ENCODE measurements at regions not wholly inside any gene's neighbourhood (a gene's known extent, or its start where the extent isn't known, plus 50 kb on each side); places are given as distances from the start of the nearest gene placed in this dataset.

- Histone ChIP-seq H3K4me3 (replicated peaks in 1 of 3; ENCODE audit: insufficient read depth in 1 of 3, low read depth in 1 of 3, low read length in 3 of 3) (no peak overlapping the region), H2AFZ (ENCODE audit: low read depth, low read length) (no peak overlapping the region), H3K27me3 (ENCODE audit: control insufficient read depth in 2 of 2, insufficient read depth in 2 of 2, low read length in 2 of 2) (no peaks in the 10 kb centered on the region), H4K20me1 (replicated peaks; ENCODE audit: control insufficient read depth, extremely low read depth, insufficient read depth, low read length) (no peaks in the 10 kb centered on the region), H3K36me3 (ENCODE audit: control insufficient read depth in 2 of 2, extremely low read depth in 1 of 2, insufficient read depth in 2 of 2, low read length in 2 of 2) (no peaks in the 10 kb centered on the region), H3K79me2 (ENCODE audit: control insufficient read depth, insufficient read depth, low read length) (no peaks in the 10 kb centered on the region), H3K27ac (ENCODE audit: insufficient read depth, low read depth, low read length) (no peak overlapping the region), H3K4me1 (ENCODE audit: control insufficient read depth, extremely low read depth, insufficient read depth, low read length) (no peaks in the 10 kb centered on the region), H3K4me2 (ENCODE audit: insufficient read depth, low read length) (no peak overlapping the region), H3K9me3 (replicated peaks; ENCODE audit: control insufficient read depth, insufficient read depth, low read length) (no peaks in the 10 kb centered on the region), H3K9ac (replicated peaks; ENCODE audit: extremely low read depth, insufficient read depth, low read length) (no peak overlapping the region), H3K9me1 (replicated peaks; ENCODE audit: control insufficient read depth, extremely low read depth, insufficient read depth, low read length) (no peaks in the 10 kb centered on the region)
- DNase-seq (ENCODE audit: low read depth, low spot score) (no peak), FAIRE-seq (no peak)
- dilution Hi-C loops (cut with MboI; ENCODE audit: extremely low pct_ligation_motif_present, low sequenced_read_pairs) = no loop called here
- CTCF ChIA-PET = no interaction called here
- POLR2A ChIA-PET = no interaction called here
- no TSS peak for BruUV-seq (replicated peaks)
- intact Hi-C loops (cut with micrococcal nuclease) = no loop called here
- TF ChIP-seq GATA2 (IDR thresholded peaks at IDR 0.05; ENCODE audit: insufficient read depth, insufficient read length, low read depth, low read length) (no peak), JUN (IDR thresholded peaks at IDR 0.05; ENCODE audit: borderline replicate concordance, insufficient read depth, insufficient read length, low read depth) (no peak), EZH2 (IDR thresholded peaks at IDR 0.05; ENCODE audit: borderline replicate concordance, low read depth, low read length, severe bottlenecking) (no peak), POLR2A (IDR thresholded peaks at IDR 0.05; ENCODE audit: low read depth, low read length) (no peak)
Observed at GRCh38 chr12:115850957-115851356, 426.5 kb downstream of the MED13L start.

- POLR2A ChIA-PET = no interaction called here
- Histone ChIP-seq H3K4me3 (replicated peaks in 1 of 3; ENCODE audit: insufficient read depth in 1 of 3, low read depth in 1 of 3, low read length in 3 of 3) (no peak overlapping the region), H3K4me2 (ENCODE audit: insufficient read depth, low read length) (no peak overlapping the region), H3K36me3 (ENCODE audit: control insufficient read depth in 2 of 2, extremely low read depth in 1 of 2, insufficient read depth in 2 of 2, low read length in 2 of 2) (no peaks in the 10 kb centered on the region), H3K9me1 (replicated peaks; ENCODE audit: control insufficient read depth, extremely low read depth, insufficient read depth, low read length) (no peaks in the 10 kb centered on the region), H3K27me3 (ENCODE audit: control insufficient read depth in 2 of 2, insufficient read depth in 2 of 2, low read length in 2 of 2) (no peaks in the 10 kb centered on the region), H4K20me1 (replicated peaks; ENCODE audit: control insufficient read depth, extremely low read depth, insufficient read depth, low read length) (no peaks in the 10 kb centered on the region), H3K27ac (ENCODE audit: insufficient read depth, low read depth, low read length) (no peak overlapping the region), H3K9ac (replicated peaks; ENCODE audit: extremely low read depth, insufficient read depth, low read length) (no peak overlapping the region), H2AFZ (ENCODE audit: low read depth, low read length) (no peak overlapping the region), H3K9me3 (replicated peaks; ENCODE audit: control insufficient read depth, insufficient read depth, low read length) (no peaks in the 10 kb centered on the region), H3K79me2 (ENCODE audit: control insufficient read depth, insufficient read depth, low read length) (no peaks in the 10 kb centered on the region), H3K4me1 (ENCODE audit: control insufficient read depth, extremely low read depth, insufficient read depth, low read length) (no peaks in the 10 kb centered on the region)
- DNase-seq (ENCODE audit: low read depth, low spot score) = no peak
- intact Hi-C loops (cut with micrococcal nuclease) (no loop called here), dilution Hi-C loops (cut with MboI; ENCODE audit: extremely low pct_ligation_motif_present, low sequenced_read_pairs) (no loop called here)
- CTCF ChIA-PET = no interaction called here
- no peak for TF ChIP-seq POLR2A (IDR thresholded peaks at IDR 0.05; ENCODE audit: low read depth, low read length)
- no peak for TF ChIP-seq JUN (IDR thresholded peaks at IDR 0.05; ENCODE audit: borderline replicate concordance, insufficient read depth, insufficient read length, low read depth)
- TF ChIP-seq FOS (IDR thresholded peaks at IDR 0.05; ENCODE audit: borderline replicate concordance, insufficient read depth, low read length) = no peak
- TF ChIP-seq MYC (IDR thresholded peaks at IDR 0.05; ENCODE audit: low read depth, low read length) = no peak
- TF ChIP-seq MAX (IDR thresholded peaks at IDR 0.05; ENCODE audit: insufficient read depth, insufficient read length) = no peak
- TF ChIP-seq, protein P1, sequence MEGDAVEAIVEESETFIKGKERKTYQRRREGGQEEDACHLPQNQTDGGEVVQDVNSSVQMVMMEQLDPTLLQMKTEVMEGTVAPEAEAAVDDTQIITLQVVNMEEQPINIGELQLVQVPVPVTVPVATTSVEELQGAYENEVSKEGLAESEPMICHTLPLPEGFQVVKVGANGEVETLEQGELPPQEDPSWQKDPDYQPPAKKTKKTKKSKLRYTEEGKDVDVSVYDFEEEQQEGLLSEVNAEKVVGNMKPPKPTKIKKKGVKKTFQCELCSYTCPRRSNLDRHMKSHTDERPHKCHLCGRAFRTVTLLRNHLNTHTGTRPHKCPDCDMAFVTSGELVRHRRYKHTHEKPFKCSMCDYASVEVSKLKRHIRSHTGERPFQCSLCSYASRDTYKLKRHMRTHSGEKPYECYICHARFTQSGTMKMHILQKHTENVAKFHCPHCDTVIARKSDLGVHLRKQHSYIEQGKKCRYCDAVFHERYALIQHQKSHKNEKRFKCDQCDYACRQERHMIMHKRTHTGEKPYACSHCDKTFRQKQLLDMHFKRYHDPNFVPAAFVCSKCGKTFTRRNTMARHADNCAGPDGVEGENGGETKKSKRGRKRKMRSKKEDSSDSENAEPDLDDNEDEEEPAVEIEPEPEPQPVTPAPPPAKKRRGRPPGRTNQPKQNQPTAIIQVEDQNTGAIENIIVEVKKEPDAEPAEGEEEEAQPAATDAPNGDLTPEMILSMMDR (IDR thresholded peaks at IDR 0.05; ENCODE audit: extremely low read depth in 1 of 2, insufficient read depth in 1 of 2, low read depth in 1 of 2, low read length in 2 of 2) = no peak
- TF ChIP-seq GATA2 (IDR thresholded peaks at IDR 0.05; ENCODE audit: insufficient read depth, insufficient read length, low read depth, low read length) = no peak
- TF ChIP-seq EZH2 (IDR thresholded peaks at IDR 0.05; ENCODE audit: borderline replicate concordance, low read depth, low read length, severe bottlenecking) = no peak
- TF ChIP-seq POLR2AphosphoS5 (IDR thresholded peaks at IDR 0.05; ENCODE audit: insufficient read depth, low read depth, low read length) = no peak
- no peak for FAIRE-seq
- BruUV-seq (replicated peaks) = no TSS peak
Observed at GRCh38 chr12:115849262-115849943, 428.1 kb downstream of the MED13L start.

Data from endothelial cell of umbilical vein (primary cell).